ENCODE measurements at regions not wholly inside any gene's neighbourhood (a gene's known extent, or its start where the extent isn't known, plus 50 kb on each side); places are given as distances from the start of the nearest gene placed in this dataset.

DNA sequence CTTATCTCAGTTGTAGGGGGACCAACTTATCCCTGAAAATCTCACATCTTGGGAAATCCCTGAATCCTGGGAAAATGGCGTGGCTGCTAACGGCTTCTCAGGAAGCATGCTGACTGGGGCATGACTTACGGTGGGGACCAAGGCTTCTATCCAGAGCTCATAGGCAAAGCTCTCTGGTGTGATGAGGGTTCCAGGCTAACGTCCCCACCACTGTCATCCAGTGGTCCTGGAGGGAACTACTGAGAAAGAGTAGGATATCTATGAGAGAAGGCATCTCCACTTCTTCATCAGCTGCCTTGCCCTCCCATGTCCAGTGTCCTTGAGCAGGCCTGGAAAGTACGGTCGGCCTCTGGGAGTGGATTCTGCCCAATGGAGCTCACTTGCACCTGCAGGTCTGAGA, 210.4 kb upstream of the B3GAT1 start:
- no peak for ATAC-seq (replicated peaks in 1 of 2)
- Mint-ChIP-seq H3K4me3 (no peak overlapping the region), H3K27me3 (ENCODE audit: low read depth) (peaks cover 6% of the 10 kb centered on the region), H3K9me3 (no peaks in the 10 kb centered on the region), H3K27ac (no peak overlapping the region), H3K4me1 (ENCODE audit: low read depth) (no peaks in the 10 kb centered on the region), H3K36me3 (ENCODE audit: insufficient read depth in 2 of 2) (no peaks in the 10 kb centered on the region)
- DNase-seq, result no peak

DNA sequence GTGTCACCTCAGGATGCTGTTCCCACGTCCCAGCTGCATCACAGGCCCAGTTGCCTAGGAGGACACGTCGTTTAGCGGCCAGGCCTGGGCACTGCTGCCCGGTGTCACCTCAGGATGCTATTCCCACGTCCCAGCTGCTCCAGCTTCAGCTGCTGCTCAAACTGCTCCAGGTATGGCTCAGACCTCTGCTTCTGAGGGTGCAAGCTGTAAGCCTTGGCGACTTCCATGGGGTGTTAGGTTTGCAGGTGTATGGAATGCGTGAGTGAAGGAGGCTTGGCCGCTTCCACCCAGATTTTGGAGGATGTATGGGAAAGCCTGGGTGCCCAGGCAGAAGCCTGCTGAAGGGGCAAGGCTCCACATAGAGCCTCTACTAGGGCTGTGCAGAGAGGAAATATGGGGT, 205.3 kb upstream of the B3GAT1 start:
- Mint-ChIP-seq H3K36me3 (ENCODE audit: insufficient read depth in 2 of 2) (no peaks in the 10 kb centered on the region), H3K4me3 (no peak overlapping the region), H3K27me3 (ENCODE audit: low read depth) (no peaks in the 10 kb centered on the region), H3K27ac (no peak overlapping the region), H3K4me1 (ENCODE audit: low read depth) (no peaks in the 10 kb centered on the region), H3K9me3 (no peaks in the 10 kb centered on the region)
- ATAC-seq (replicated peaks in 1 of 2), result no peak
- DNase-seq, result no peak

DNA sequence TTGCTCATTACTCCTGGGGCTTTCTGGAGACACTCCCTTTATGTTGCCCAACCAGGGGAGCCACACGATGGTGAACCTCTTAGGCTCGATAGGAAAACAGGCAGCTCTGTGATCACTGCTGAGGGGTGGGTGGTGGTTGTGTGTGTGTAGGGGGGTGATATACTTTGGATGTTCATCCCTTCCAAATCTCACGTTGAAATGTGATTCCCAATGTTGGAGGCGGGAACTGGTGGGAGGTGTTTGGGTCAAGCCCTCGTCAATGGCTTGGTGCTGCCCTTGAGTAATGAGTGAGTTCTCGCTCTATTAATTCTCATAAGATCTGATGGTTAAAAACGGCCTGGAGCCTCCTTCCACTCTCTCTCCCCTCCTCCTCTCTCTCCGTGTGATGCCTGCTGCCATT, 204.0 kb upstream of the B3GAT1 start:
- Mint-ChIP-seq H3K9me3 (no peaks in the 10 kb centered on the region), H3K4me3 (no peak overlapping the region), H3K27ac (no peak overlapping the region), H3K4me1 (ENCODE audit: low read depth) (no peaks in the 10 kb centered on the region), H3K36me3 (ENCODE audit: insufficient read depth in 2 of 2) (no peaks in the 10 kb centered on the region), H3K27me3 (ENCODE audit: low read depth) (no peaks in the 10 kb centered on the region)
- ATAC-seq (replicated peaks in 1 of 2) (no peak), DNase-seq (no peak)

DNA sequence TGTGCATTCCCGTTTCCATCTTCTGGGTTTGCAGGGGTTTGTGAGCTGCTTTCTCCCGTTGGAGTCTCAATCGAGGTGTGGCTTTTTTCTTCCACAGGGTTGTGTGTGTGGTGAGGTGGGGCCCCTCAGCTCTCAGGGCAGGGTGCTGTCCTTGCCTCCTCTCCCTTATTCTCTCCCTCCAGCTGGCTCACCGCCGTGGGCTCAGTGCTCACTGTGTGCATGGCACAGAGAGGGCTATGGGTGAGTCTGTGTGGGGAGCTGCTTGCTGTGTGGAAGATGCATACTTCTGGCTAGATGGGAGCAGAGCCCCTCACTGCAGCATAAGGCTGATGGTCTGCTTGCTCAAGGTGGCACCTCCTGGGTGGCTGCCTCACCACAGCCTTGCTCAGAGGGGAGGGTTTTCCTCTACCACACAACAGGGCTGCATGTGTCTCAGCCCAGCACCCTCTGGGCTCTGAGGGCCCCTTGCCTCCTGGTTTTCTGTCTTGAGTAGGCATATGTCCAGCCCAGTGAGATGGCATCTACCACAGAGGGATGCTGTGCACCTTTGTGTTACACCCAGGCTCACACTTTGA, 203.1 kb upstream of the B3GAT1 start:
- no peaks in the 10 kb centered on the region for H3K4me1 Mint-ChIP-seq (ENCODE audit: low read depth)
- no peaks in the 10 kb centered on the region for H3K9me3 Mint-ChIP-seq
- no peak overlapping the region for H3K27ac Mint-ChIP-seq
- no peak for DNase-seq
- H3K4me3 Mint-ChIP-seq, result no peak overlapping the region
- H3K36me3 Mint-ChIP-seq (ENCODE audit: insufficient read depth in 2 of 2), result no peaks in the 10 kb centered on the region
- no peaks in the 10 kb centered on the region for H3K27me3 Mint-ChIP-seq (ENCODE audit: low read depth)
- no peak for ATAC-seq (replicated peaks in 1 of 2)

DNA sequence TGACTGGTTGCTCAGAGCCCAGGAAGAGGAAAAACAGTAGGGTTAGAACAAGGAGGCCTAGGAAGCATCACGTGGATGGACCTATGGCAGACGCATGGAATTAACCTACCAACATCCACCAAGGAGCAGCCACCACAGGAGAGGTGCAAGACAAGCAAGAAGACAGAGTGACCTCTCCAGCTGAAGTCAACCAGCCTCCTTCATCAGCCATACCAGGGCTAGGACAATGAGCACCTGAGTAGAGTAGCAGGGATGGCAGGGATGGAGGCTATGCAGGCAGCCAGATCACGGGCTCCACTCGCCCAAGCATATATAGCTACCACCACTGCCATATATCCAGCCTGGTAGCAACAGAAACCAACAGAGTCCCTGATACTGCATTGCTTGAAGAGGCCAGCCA, 202.1 kb upstream of the B3GAT1 start:
- H3K27me3 Mint-ChIP-seq (ENCODE audit: low read depth), result peaks cover 6% of the 10 kb centered on the region
- H3K27ac Mint-ChIP-seq, result no peak overlapping the region
- no peaks in the 10 kb centered on the region for H3K9me3 Mint-ChIP-seq
- ATAC-seq (replicated peaks in 1 of 2), result no peak
- no peak overlapping the region for H3K4me3 Mint-ChIP-seq
- H3K36me3 Mint-ChIP-seq (ENCODE audit: insufficient read depth in 2 of 2), result no peaks in the 10 kb centered on the region
- DNase-seq, result no peak
- H3K4me1 Mint-ChIP-seq (ENCODE audit: low read depth), result no peaks in the 10 kb centered on the region

DNA sequence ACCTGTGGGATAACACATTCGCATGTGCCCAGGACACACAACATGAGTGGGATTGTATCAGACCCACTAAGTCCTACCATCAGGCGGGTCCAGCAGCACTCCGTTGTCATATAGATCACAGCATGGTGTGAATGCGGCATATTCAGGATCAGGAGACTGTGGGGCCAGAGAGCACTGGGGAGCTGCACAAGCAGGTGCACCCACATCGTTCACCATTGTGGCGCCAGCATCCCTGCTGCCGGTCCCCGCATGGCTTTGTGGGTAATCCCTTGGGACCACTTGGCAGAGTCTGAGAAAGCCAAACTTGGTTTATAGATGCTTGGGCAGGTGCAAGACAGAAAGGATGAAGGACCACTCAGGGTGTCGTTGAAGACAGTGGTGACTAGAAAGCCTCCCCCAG, 201.6 kb upstream of the B3GAT1 start:
- no peak for DNase-seq
- Mint-ChIP-seq H3K36me3 (ENCODE audit: insufficient read depth in 2 of 2) (no peaks in the 10 kb centered on the region), H3K27ac (no peak overlapping the region), H3K9me3 (no peaks in the 10 kb centered on the region), H3K4me1 (ENCODE audit: low read depth) (no peaks in the 10 kb centered on the region), H3K27me3 (ENCODE audit: low read depth) (peaks cover 9% of the 10 kb centered on the region), H3K4me3 (no peak overlapping the region)
- ATAC-seq (replicated peaks in 1 of 2), result no peak

DNA sequence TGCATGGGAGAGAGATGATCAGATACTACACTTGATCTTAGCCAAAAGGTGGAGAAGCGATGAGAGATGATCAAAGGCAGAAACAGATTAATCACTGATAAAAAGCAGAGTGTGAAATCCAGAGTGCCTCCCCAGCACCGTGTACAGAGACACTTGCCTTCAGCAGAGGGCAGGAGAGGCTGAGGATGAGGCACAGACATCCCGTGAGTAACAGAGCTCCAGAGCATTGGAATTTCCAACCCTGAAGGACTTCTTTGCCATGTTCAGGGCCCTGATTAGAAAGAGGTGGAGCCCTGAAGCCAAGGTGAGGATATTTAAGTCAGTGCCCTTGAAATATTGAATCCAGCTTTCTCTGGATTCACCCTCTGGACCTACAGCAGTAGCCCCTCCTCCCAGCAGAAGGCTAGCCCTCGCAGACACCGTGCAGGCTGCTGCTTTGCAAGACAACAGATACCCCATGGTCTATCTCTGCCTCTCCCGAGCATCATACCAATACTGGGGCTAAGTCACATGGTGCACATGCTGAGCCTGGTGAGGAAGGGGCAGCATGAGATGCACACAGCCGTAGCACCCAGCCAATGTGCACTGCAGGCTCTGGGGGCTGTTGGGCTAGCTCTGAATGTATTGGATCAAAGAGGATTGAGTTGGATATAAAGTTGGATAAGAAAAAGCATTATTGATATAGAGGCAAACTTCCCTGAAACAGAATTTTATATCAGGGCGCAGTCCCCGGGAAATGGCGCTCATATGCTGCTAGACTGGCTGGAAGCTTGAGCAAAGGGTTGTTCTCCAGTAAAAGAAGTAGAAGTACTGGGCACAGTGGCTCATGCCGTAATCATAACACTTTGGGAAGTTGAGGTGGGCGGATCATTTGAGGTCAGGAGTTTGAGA, 200.3 kb upstream of the B3GAT1 start:
- Mint-ChIP-seq H3K9me3 (no peaks in the 10 kb centered on the region), H3K4me3 (no peak overlapping the region), H3K4me1 (ENCODE audit: low read depth) (no peaks in the 10 kb centered on the region), H3K27ac (no peak overlapping the region), H3K27me3 (ENCODE audit: low read depth) (peaks cover 20% of the 10 kb centered on the region), H3K36me3 (ENCODE audit: insufficient read depth in 2 of 2) (no peaks in the 10 kb centered on the region)
- no peak for ATAC-seq (replicated peaks in 1 of 2)
- DNase-seq, result no peak

DNA sequence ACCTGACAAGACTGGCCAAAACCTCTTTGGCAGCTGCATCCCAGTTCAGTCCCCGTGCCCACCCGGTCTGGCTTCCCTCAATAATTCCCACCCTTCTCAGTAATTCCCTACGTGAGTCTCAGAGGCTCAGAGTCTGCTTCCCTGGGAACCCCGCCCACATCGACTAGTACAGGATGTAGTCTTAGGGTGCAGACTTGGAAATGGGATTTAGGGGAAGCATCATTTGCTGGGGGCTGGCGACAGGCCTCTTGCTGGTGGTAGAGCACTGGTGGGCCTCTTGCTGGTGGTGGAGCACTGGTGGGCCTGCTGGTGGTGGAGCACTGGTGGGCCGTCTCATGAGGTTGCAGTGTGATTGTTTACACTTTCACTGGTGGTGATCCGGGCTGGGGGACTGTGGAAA, 199.5 kb upstream of the B3GAT1 start:
- no peaks in the 10 kb centered on the region for H3K4me1 Mint-ChIP-seq (ENCODE audit: low read depth)
- H3K27me3 Mint-ChIP-seq (ENCODE audit: low read depth), result peaks cover 20% of the 10 kb centered on the region
- H3K36me3 Mint-ChIP-seq (ENCODE audit: insufficient read depth in 2 of 2), result no peaks in the 10 kb centered on the region
- no peak overlapping the region for H3K4me3 Mint-ChIP-seq
- DNase-seq, result no peak
- no peak overlapping the region for H3K27ac Mint-ChIP-seq
- no peaks in the 10 kb centered on the region for H3K9me3 Mint-ChIP-seq
- ATAC-seq (replicated peaks in 1 of 2), result no peak

DNA sequence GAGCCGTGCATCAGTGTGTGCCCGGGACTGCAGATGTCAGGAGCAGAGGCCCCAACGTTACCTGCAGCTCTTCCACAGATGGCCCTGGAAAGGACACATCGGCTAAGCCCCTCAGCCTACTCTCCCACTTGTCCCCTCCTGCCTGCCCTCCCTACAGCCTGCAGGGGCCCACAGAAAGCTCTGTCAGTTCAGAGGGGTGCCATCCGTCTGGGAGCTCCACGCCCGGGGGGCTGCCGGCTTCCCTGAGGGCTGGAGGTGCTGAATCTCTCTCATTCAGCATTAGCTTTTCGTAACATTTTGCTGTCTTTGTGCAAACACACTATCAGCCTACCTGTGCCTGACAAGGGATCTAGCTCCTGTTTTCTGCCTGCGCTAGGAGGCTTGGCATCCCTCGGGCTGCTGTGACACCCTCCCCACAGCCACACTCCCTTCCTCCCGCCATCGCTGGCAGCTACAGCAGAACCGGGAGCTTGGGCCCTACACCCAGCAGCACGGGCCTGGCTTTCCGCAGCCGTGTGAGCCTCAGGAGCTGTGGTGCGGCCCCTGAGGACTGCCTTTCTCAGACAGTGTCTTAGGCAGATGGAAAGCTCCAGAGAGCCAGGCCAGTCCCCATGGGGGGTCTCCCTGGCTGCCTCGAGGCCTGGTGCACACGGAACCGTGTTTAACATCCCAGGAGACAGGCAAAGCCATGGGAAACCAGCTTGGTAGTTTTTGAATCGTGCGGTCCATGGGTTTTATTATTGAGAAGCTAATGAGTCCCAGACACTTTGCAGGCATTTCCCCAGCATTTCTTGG, 198.3 kb upstream of the B3GAT1 start:
- no peaks in the 10 kb centered on the region for H3K36me3 Mint-ChIP-seq (ENCODE audit: insufficient read depth in 2 of 2)
- DNase-seq, result no peak
- peaks cover 0 to 1% of the 10 kb centered on the region in 2 donors for H3K9me3 Mint-ChIP-seq

DNA sequence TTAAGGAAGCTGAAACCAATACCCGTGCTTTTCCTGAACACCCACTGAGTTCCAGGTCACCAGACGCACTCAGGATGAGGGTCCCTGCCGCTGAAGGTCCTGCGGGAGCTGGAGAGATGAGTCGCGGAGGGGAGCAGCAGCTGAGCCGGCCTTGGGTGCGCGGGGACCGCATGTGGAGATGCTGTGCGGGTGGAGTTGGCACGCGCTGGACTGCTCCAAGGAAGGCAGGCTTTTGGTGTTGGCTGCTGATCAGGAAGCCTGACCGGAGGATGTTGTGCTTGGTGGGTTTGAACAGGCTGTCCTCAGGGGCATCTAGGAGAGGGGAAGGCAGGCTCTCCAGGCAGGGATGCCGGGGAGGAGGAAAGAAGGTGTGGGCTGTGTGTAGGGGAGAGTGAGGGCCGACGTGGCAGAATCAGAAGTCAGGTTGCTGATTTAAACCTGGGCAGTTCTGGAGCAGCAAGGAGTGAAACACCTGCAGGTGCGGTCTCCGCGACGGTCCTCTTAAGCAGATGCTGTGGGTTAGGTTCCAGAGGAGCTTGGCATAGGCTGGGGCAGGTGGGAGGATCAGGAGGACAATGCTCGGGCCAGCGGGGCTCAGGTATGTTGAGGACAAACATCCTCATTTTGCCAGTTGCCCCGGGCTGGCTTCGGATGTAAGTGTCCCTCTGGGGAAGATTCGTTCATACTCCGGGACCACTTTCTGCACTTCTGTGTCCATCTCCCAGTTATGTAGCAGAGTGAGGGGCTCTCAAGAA, 197.5 kb upstream of the B3GAT1 start:
- H3K27ac Mint-ChIP-seq, result no peak overlapping the region
- peaks cover 0 to 1% of the 10 kb centered on the region in 2 donors for H3K9me3 Mint-ChIP-seq
- DNase-seq, result no peak
- H3K36me3 Mint-ChIP-seq (ENCODE audit: insufficient read depth in 2 of 2), result no peaks in the 10 kb centered on the region
- H3K4me1 Mint-ChIP-seq (ENCODE audit: low read depth), result no peaks in the 10 kb centered on the region
- H3K4me3 Mint-ChIP-seq, result no peak overlapping the region
- no peak for ATAC-seq (replicated peaks in 1 of 2)
- peaks cover 20% of the 10 kb centered on the region for H3K27me3 Mint-ChIP-seq (ENCODE audit: low read depth)

More for the DNA sequence above, 198.3 kb upstream of the B3GAT1 start:
- Mint-ChIP-seq H3K27ac (no peak overlapping the region), H3K4me1 (ENCODE audit: low read depth) (no peaks in the 10 kb centered on the region), H3K4me3 (no peak overlapping the region), H3K27me3 (ENCODE audit: low read depth) (peaks cover 20% of the 10 kb centered on the region)
- no peak for ATAC-seq (replicated peaks in 1 of 2)

DNA sequence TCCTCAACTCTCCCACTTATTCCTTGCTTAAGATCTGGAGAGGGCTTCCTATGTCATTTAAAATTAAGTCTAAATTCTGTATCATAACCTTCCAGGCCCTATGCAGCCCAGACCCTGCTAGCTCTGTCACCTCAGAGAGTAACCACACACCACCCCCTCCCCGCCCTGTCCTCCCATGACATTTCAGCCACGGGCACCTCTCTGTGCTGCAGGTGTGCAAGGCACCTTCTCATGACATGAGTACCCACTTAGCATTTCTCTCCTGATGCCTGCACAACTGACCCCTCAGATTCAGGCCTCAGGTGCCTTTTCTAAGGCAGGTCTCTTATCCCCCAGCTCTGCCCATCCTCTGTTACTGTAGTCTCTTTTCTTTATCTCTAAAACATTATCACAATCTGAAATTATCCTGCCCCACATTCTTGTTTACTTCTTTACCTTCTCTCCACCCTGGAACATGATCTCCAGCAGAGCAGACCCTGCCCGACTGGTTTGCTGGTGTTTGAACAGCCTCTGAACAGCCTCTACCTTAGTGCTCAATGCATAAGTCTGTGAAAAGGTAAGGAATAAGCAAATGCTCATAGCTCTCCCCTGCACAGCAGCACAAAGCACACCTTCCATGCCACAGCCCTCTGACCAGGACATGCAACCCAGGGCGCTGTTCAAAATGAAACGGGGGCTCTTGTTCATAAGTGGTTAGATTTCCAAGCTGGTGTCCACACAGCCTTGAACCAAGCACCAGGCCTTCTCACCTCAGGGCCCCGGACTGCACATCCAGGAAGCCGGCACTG, 196.1 kb upstream of the B3GAT1 start:
- H3K27ac Mint-ChIP-seq, result no peak overlapping the region
- no peak overlapping the region for H3K4me3 Mint-ChIP-seq
- H3K36me3 Mint-ChIP-seq (ENCODE audit: insufficient read depth in 2 of 2), result no peaks in the 10 kb centered on the region
- DNase-seq, result no peak
- peaks cover 0 to 1% of the 10 kb centered on the region in 2 donors for H3K9me3 Mint-ChIP-seq
- peaks cover 20% of the 10 kb centered on the region for H3K27me3 Mint-ChIP-seq (ENCODE audit: low read depth)
- H3K4me1 Mint-ChIP-seq (ENCODE audit: low read depth), result no peaks in the 10 kb centered on the region
- ATAC-seq (replicated peaks in 1 of 2), result no peak

DNA sequence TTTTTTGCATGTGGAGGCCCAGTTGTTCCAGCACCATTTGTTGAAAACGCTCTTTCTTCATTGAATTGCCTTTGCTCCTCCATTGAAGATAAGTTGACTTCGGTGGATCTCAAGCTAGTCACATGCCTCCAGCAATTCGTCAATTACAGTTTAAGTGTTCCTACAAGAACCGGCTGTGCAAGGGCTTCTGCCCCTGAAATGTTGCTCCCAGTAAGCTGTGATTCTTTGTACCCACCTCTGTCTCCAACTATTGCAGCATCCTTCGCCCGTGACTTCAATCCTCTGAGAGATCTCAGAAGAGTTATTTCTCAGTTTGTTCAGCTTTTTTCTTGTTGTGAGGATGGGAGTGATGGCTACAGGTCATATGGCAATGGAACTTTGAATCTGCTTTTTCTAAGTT, 194.2 kb upstream of the B3GAT1 start:
- Mint-ChIP-seq H3K4me3 (no peak overlapping the region), H3K27ac (no peak overlapping the region), H3K4me1 (ENCODE audit: low read depth) (no peaks in the 10 kb centered on the region), H3K36me3 (ENCODE audit: insufficient read depth in 2 of 2) (no peaks in the 10 kb centered on the region), H3K27me3 (ENCODE audit: low read depth) (peaks cover 25% of the 10 kb centered on the region), H3K9me3 (peaks cover 0 to 1% of the 10 kb centered on the region in 2 donors)
- ATAC-seq (replicated peaks in 1 of 2), result no peak
- DNase-seq, result no peak

Measured in activated T-cell treated with anti-CD3 and anti-CD28 coated beads, Interleukin-2, amount 50 U/mL, for 72 hours (primary cell).